A172 (cell line): ENCODE measurements at regions not wholly inside any gene's neighbourhood (a gene's known extent, or its start where the extent isn't known, plus 50 kb on each side); places are given as distances from the start of the nearest gene placed in this dataset.

Experiments
- DNase-seq: peaks from one replicate; pipeline ENCODE4 v3.0.0-alpha.2; 2015; ENCODE audit warnings: low spot score

DNA sequence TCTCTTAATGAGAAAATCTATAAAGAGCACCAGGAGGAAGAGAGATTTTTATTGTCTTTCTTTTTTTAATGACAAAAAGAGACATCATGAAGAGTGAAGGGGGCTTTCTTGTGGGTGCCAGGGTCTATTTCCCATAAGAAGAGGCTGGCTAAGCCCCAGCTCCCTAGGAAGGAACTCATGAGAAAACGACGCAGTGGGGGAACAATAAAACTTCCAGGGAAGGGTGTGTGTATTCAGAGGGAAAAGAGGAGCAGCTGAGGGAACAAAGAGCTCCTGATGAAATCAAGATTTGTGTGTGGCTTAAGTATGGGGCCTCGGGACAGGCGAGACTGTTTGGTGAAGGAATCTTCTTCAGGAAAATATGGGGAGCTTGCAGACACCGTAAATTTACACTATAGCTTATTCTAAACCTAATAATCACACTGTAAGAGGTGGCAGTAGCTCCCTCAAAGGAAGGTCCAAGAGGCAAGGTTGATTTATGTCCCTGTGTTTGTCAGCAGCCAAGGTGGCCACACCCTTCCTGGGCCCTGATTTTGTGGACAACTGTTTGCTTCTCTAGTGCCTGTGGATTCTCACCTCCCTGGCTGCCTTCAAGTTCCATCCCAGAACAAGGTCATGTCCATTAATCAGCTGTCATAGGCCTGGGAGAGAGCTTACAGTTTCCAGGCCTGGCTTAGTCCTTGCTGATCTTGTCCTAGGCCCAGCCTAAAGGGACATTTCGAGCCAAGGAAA, 615.7 kb downstream of the INSC start:
- no peak for DNase-seq

DNA sequence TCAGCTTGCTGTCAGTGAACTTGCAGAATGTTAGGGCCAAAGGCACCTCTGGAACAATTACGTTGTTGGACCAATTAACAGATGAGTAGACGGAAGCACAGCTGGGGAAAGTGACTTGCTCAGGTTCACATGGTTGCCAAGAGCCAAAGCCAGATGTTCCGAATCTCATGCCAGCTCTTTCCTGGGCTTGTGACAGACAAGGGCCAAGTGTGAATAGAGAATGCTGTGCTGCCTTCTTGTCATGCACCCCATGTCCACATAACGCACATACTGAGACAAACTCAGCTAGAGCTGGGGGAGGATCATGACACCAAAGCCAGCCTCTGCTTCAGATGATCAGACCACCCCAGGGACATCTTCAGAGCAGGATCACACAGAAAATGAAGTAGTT, 616.3 kb downstream of the INSC start:
- no peak for DNase-seq

- no peak for DNase-seq
Observed at GRCh38 chr11:15735706-15736105, 620.6 kb downstream of the SOX6 start.

- no peak for DNase-seq
Observed at GRCh38 chr11:15737320-15737719, 619.0 kb downstream of the SOX6 start.

DNA sequence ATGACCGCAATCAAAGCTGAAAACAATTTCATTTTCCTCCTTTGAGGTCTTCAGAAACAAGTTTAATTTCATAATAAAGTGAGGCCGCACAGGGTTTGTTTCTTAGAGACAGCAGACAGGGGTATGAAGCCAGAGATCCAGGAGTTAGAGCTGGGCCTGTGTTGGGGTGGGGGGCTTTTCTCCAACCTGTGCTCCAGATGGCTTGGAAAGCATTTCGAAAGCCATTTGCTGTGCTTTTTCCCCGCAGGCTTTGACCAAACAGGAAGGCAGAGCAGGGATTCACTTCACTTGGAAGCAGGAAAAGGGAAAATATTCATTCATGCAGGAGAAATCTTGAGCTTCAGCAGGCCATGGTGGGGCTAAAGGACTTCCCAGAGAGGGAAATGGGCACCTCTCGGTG, 617.4 kb downstream of the SOX6 start:
- no peak for DNase-seq

DNA sequence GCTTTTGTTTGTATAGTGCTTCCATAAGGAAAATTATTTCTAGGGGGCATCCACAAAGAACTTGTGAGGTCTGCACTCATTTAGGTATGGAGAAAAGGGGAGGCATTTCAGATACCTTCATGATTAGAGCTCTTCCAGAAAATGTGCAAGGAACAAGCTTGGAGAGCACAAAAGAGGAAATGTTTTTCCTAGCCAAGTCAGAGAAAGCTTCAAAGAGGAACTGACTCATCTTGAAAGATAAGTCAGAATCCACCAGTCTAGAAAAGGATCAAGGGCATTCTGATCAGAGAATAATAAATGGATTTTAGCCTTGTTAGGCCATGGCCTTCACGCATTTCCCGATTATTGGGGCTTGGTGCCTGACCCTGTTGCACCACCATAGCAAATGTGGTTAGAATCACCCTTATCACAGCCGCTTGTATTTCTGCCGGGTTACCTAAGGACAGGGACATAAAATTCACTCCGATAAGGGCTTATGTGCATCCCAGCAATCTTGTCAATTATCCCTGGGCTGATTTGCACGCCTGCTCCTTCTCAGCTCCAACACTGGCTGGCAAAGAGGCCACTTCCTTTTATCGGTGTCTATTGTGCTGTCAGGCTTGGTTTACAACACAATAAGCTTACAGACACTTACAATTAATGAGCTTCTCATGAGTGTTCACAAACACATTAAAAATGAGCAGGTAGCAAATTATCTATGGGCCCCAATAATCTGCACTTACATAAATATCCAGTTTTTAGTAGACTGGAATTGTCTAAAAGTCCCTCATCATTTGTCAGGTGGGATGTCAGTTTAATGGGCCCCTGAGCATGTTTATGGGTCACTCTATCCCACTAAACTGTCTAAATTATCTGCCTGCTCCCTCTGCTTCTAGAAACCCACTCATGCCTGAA, 613.5 kb downstream of the SOX6 start:
- DNase-seq: no peak

- no peak for DNase-seq
Observed at GRCh38 chr11:15744693-15745092, 611.7 kb downstream of the SOX6 start.

DNA sequence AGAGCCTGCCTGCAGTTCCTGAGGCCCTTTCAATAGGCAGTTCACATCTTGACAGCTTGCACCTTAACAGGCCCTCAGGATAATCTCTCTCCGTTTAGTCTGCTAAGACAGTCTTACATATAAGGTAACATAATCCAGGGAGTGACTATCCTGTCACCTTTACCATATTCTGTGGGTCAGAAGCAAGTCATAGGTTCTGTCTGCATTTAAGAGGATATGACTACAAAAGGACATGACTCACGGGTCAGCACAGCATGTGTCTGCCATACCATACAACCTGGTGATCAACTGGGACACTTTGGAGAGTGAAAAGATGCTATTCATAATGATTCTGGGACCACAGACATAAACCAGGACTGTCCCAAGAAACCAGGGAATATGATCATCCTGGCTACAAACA, 611.1 kb downstream of the SOX6 start:
- DNase-seq: no peak

DNA sequence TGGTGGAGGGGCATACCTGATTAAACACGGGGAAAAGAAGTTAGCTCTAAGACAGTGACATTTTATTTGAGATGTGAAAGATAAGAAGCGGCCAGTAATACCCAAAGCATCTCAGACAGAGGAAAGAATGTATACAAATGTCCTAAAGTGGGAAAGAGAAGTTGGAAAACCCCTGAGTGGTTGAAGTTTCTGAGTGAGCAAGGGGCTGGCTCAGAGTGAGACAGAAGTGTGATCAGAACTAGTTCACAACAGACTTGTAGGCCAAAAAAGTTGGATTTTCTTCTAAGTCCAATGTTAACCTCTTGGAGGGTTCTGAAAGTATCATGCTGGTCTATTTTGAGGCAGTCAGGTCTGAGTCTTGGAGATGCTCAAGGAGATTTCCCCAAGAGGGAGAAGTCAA, 608.7 kb downstream of the SOX6 start:
- DNase-seq: no peak

GRCh38 chr11:15748132-15748531, 608.2 kb downstream of the SOX6 start:
- DNase-seq: no peak

DNA sequence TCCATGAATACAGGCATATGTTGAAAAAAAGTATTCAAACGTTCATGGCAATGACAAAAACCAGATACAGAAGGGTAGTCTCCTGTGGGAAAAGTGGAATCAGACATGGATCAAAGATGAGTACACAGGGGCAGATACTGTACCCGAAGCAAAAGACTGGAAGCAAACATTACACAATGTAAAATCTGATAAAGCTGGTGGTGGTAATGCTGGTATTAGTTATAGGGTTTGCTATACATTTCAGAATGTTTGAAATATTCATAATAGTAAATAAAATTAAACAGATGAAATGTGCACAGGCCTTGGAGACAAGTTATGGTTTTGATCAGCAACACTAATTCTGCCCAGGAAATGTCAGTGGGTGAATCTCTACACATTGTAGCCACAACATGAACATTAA, 607.6 kb downstream of the SOX6 start:
- DNase-seq: no peak

DNA sequence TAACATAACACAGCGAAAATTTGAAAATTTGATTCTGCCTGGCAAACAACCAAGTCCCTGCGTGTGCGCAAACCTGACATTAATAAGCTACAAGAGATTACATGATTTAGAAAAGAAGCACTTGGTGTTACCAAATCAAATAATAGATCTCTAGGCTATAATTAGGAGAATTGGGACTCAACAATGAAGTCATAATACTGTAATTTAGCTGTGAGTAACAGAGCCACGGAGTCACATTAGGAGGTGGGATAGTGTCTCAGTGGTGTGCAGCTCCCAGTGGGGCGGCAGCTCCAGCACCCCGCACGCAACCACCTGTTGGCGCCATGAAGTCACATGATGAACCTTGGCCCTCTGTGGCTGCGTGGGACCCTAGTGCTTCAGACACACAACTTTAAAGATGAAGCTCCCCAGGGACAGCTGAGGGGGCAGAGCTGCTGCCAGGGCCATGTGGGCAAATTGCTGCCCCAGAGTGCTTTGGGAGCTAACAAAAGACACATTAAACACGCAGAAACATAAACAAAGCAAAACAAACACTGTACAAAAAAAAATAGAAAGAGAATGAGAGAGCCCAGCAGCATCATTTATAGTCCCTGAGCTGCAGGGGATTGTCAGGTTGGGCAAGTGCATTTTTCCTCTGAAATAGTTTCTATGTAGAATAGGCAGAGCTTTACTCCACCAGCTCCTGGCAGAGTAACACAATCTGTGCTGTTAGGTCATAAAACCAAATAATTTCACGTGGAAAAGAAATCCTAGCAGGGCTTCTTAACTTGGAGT, 605.6 kb downstream of the SOX6 start:
- DNase-seq: no peak

DNA sequence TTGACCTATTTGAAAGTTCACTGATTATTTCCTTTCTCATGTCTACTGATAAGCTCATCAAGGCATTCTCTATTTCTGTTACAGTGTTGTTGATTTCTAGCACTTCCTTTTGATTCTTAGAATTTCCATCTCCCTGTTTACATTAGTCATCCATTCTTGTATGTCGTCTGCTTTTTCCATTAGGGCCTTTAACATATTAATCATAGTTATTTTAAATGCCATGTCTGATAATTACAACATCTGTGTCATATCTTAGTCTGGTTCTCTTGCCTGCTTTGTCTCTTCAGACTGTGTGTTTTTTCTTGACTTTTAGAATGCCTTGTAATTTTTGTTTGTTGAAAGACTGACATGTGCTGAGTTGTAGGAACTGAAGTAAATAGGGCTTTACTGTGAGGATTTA, 602.1 kb downstream of the SOX6 start:
- DNase-seq: no peak

DNA sequence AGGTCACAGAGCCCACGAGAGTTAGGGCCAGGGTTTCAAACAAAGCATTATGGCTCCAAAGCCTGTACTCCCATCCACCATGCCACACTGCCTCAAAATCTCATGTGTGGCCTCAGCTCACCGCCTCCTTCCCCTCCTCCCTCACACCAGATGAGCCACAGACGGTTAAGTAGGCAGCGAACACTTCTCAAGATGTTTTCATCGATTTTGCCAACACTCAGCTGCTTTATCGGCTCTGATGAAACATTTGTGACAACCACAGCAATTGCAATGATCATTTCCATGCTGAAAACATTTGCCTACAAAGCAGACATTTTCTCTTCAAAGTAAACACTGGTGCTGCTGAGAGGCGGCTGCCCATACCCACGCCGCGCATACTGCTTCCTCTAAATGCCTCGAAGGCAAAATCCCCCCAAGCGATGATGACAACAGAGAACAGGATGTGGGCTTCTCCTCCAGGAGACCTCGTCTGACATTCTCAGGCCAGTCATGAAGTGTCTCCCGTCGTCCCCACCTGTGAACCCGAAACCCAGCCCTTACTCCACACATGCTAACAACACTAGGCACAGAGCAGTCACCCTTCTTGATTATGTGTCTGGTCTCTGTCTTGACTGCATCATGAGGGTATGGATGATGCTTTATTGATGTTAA, 599.2 kb downstream of the SOX6 start:
- DNase-seq: no peak

DNA sequence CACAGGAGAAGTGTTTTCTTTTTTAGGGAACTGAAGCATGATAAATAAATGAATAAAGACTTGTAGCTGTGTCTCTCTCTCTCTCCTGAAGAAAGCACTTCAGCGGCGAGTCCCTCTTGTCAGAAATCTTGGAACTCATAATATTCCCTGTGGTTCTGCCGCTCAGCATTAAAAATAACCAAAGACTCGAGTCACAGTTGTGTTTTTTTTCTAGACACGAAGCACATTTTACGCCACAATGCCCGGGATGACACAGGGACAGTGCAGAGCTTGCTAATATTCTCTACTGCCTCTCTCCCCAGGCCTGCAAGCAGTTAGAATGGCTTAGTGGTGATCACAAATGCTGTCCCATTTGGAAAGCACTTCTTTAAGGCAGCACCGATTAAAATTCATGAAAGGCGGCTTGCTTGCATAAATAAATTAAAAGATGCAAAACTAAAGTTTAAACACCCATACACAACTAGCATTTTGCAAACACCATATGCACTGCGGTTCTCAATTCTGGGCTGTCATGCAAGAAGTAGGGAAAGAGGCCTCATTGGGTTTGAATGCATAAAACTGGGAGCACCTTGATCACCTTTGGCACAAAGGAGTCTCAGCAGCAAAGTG, 597.4 kb downstream of the SOX6 start:
- no peak for DNase-seq

DNA sequence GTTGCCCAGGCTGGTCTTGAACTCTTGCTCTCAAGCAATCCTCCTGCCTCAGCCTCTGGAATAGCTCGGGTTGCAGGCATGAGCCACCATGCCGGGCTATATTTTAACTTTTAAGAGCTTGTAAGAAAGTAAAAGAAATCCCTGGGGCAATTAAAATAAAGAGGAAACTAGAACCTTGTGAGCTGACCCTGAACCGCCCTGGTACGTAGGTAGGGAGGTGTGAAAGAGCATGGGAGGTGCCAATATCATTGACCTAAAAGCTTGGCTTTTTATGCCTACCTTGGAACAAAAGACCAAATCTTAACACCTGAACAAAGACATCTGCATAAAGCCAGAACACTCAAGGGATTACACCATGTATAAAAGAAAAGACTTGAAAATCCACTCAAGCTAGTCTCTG, 595.1 kb downstream of the SOX6 start:
- no peak for DNase-seq

DNA sequence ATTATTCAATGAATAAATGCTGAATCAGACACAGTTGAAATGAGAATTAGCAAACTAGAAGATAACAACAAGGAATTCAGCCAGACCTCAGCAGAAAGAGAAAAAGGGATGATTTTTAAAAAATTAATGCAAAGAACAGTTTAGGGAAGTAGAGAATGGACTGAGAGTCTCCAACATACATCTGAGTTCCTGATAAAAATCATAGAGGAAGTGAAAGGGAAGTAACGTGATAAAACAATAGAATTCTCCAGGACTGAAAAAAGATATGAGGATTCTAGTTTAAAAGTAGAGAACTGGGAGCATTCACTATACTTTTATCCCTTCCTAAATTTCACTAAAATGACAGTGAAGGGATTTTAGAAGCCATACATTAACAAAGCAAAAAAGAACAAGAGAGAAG, 592.0 kb downstream of the SOX6 start:
- no peak for DNase-seq

DNA sequence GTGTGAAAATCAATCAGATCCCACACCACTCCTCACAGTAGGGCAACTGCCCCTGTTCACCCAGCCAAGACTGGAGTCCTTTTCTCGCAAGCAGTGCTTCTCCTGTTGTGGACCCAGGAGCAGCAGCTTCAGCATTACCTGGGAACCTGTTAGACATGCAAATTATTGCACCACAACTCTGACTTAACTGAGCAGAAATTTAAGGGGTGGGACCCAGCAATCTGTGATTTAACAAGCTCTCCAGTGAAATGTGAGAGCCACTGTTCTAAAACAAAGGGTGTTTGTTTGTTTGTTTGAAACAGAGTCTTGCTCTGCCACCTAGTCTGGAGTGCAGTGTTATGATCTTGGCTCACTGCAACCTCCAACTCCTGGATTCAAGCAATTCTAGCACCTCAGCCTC, 591.4 kb downstream of the SOX6 start:
- no peak for DNase-seq

GRCh38 chr11:15765530-15765929, 590.8 kb downstream of the SOX6 start:
- no peak for DNase-seq

DNA sequence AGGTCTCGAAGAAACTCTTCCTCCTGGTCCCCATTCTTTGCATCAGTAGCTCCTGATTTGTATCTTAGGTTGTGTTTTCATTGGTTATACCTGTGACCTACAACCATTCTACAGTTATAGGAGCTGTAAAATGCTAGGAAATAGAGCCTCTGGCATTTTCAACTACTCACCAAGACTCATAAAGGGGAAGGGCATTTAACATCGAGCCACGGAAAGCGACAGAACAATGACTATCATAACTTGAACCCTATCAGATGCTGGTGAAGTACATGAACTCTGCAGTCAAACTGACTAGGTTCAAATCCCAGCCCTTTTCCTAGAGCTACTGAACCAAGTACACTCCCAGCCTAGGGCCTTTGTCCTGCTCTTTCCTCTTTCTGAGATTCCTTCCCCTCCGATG, 588.0 kb downstream of the SOX6 start:
- no peak for DNase-seq

GRCh38 chr11:15769203-15769602, 587.1 kb downstream of the SOX6 start:
- no peak for DNase-seq
